ENCODE measurements at regions not wholly inside any gene's neighbourhood (a gene's known extent, or its start where the extent isn't known, plus 50 kb on each side); places are given as distances from the start of the nearest gene placed in this dataset.

DNA sequence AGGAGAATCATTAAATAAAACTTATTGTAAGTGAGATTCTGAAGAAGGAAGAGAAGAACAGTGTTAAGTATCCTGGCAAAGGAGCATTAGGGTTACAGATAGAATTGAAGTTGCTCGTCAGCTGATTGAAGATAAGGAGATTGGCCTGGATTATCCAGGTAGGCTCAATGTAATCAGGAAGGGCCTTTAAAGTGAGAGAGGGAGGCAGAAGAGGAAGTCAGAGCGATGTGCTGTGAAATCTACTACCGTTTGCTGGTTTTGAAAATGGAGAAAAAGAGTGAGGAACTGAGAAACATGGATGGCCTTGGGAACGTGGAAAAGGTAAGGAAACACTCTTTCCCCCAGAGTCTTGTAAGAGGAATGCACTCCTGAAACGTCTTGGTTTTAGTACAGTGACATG lies 245.7 kb downstream of the ANTXR2 start (continued):
- TF ChIP-seq, protein P1, sequence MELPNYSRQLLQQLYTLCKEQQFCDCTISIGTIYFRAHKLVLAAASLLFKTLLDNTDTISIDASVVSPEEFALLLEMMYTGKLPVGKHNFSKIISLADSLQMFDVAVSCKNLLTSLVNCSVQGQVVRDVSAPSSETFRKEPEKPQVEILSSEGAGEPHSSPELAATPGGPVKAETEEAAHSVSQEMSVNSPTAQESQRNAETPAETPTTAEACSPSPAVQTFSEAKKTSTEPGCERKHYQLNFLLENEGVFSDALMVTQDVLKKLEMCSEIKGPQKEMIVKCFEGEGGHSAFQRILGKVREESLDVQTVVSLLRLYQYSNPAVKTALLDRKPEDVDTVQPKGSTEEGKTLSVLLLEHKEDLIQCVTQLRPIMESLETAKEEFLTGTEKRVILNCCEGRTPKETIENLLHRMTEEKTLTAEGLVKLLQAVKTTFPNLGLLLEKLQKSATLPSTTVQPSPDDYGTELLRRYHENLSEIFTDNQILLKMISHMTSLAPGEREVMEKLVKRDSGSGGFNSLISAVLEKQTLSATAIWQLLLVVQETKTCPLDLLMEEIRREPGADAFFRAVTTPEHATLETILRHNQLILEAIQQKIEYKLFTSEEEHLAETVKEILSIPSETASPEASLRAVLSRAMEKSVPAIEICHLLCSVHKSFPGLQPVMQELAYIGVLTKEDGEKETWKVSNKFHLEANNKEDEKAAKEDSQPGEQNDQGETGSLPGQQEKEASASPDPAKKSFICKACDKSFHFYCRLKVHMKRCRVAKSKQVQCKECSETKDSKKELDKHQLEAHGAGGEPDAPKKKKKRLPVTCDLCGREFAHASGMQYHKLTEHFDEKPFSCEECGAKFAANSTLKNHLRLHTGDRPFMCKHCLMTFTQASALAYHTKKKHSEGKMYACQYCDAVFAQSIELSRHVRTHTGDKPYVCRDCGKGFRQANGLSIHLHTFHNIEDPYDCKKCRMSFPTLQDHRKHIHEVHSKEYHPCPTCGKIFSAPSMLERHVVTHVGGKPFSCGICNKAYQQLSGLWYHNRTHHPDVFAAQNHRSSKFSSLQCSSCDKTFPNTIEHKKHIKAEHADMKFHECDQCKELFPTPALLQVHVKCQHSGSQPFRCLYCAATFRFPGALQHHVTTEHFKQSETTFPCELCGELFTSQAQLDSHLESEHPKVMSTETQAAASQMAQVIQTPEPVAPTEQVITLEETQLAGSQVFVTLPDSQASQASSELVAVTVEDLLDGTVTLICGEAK (IDR thresholded peaks at IDR 0.05; ENCODE audit: borderline replicate concordance): no peak
- no peak for TF ChIP-seq ZNF274 (IDR thresholded peaks at IDR 0.05; ENCODE audit: insufficient read depth, insufficient read length)
- TF ChIP-seq, protein P2, sequence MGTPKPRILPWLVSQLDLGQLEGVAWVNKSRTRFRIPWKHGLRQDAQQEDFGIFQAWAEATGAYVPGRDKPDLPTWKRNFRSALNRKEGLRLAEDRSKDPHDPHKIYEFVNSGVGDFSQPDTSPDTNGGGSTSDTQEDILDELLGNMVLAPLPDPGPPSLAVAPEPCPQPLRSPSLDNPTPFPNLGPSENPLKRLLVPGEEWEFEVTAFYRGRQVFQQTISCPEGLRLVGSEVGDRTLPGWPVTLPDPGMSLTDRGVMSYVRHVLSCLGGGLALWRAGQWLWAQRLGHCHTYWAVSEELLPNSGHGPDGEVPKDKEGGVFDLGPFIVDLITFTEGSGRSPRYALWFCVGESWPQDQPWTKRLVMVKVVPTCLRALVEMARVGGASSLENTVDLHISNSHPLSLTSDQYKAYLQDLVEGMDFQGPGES (IDR thresholded peaks at IDR 0.05): no peak
- TF ChIP-seq NBN (IDR thresholded peaks at IDR 0.05): no peak
- no peak for TF ChIP-seq ESRRA (IDR thresholded peaks at IDR 0.05; ENCODE audit: low read length)
- TF ChIP-seq HDAC6 (IDR thresholded peaks at IDR 0.05; ENCODE audit: unreplicated experiment): no peak
- TF ChIP-seq ETV6 (conservative IDR thresholded peaks at IDR 0.05 in 1 of 2, IDR thresholded peaks at IDR 0.05 in 1 of 2; ENCODE audit: borderline replicate concordance in 1 of 2, low read depth in 1 of 2): no peak

DNA sequence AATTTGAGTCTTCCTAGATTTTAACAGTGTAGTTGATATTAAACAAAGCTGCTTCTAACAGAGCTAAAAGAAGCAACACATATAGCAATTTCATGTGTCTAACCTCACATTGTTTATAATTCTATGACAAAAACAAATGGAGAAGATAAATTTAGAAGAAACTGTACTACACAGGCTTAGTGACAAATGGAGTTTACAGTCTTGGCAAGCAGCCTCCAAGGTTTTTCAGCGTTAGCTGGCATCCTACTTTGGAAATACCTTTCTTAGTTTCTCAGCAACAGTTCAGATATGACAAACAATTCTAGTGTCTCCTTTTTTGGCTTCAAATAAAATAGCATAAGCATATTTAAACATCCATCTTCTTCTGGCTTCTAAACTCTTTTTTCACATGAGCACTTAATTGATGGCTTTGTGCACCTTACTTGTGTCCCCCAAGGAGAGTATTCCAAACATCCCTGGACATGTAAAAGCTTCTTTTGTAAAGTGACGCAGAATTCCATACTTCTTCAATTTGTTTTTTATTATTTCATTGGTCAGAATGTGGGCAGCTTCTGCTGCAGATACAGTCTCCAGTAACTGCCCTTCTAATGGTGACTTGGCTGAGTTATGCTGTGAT lies 249.8 kb downstream of the ANTXR2 start:
- Histone ChIP-seq H3K9ac (ENCODE audit: control insufficient read depth, insufficient read depth, low read length) (no peak overlapping the region), H3K36me3 (ENCODE audit: control insufficient read depth in 2 of 2, insufficient read depth in 2 of 2, low read length in 1 of 2) (no peaks in the 10 kb centered on the region), H3K27ac (ENCODE audit: control insufficient read depth, insufficient read depth) (no peak overlapping the region), H4K20me1 (ENCODE audit: control insufficient read depth, insufficient read depth) (no peaks in the 10 kb centered on the region), H3K4me2 (ENCODE audit: control insufficient read depth, insufficient read depth) (no peak overlapping the region), H3K27me3 (replicated peaks in 1 of 2; ENCODE audit: control insufficient read depth in 2 of 2, insufficient read depth in 2 of 2, low read length in 1 of 2) (no peaks in the 10 kb centered on the region), H3K9me3 (replicated peaks; ENCODE audit: control insufficient read depth, insufficient read depth, low read length) (no peaks in the 10 kb centered on the region), H3K4me1 (ENCODE audit: control insufficient read depth, insufficient read depth, low read length) (no peaks in the 10 kb centered on the region), H3K4me3 (no peak overlapping the region), H3K79me2 (ENCODE audit: control insufficient read depth, insufficient read depth, low read length) (no peaks in the 10 kb centered on the region), H2AFZ (ENCODE audit: control insufficient read depth, low read depth, low read length) (no peak overlapping the region)
- ChIA-PET CTCF (no interaction called here), POLR2A (no interaction called here), SMC1A (ENCODE audit: uncharacterized antibody, unreplicated experiment) (no interaction called here), RAD21 (ENCODE audit: unreplicated experiment) (no interaction called here)
- ATAC-seq (no peak), DNase-seq (ENCODE audit: low read depth, low spot score) (no peak), FAIRE-seq (no peak)
- WGBS (ENCODE audit: insufficient coverage, insufficient replicate concordance, low lambda C conversion rate, missing lambda C conversion rate): 42% methylated on average over 2 of the region's 2 CpGs
- BruUV-seq (replicated peaks): no TSS peak
- in situ Hi-C loops (cut with MboI): no loop called here
- intact Hi-C loops (cut with micrococcal nuclease; ENCODE audit: unreplicated experiment): no loop called here
- TF ChIP-seq TCF7 (IDR thresholded peaks at IDR 0.05; ENCODE audit: borderline replicate concordance) (no peak), POLR2A (IDR thresholded peaks at IDR 0.05; ENCODE audit: low read depth, low read length) (no peak), ZNF207 (IDR thresholded peaks at IDR 0.05; ENCODE audit: borderline replicate concordance) (no peak), TAF1 (IDR thresholded peaks at IDR 0.05; ENCODE audit: borderline replicate concordance, low read depth, low read length) (no peak), JUNB (IDR thresholded peaks at IDR 0.05) (no peak), HCFC1 (IDR thresholded peaks at IDR 0.05; ENCODE audit: low read length) (no peak), ZNF217 (IDR thresholded peaks at IDR 0.05) (no peak)
- TF ChIP-seq, protein P3, sequence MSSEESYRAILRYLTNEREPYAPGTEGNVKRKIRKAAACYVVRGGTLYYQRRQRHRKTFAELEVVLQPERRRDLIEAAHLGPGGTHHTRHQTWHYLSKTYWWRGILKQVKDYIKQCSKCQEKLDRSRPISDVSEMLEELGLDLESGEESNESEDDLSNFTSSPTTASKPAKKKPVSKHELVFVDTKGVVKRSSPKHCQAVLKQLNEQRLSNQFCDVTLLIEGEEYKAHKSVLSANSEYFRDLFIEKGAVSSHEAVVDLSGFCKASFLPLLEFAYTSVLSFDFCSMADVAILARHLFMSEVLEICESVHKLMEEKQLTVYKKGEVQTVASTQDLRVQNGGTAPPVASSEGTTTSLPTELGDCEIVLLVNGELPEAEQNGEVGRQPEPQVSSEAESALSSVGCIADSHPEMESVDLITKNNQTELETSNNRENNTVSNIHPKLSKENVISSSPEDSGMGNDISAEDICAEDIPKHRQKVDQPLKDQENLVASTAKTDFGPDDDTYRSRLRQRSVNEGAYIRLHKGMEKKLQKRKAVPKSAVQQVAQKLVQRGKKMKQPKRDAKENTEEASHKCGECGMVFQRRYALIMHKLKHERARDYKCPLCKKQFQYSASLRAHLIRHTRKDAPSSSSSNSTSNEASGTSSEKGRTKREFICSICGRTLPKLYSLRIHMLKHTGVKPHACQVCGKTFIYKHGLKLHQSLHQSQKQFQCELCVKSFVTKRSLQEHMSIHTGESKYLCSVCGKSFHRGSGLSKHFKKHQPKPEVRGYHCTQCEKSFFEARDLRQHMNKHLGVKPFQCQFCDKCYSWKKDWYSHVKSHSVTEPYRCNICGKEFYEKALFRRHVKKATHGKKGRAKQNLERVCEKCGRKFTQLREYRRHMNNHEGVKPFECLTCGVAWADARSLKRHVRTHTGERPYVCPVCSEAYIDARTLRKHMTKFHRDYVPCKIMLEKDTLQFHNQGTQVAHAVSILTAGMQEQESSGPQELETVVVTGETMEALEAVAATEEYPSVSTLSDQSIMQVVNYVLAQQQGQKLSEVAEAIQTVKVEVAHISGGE (CRISPR knock-in tag; IDR thresholded peaks at IDR 0.05): no peak
